ENCODE measurements at regions not wholly inside any gene's neighbourhood (a gene's known extent, or its start where the extent isn't known, plus 50 kb on each side); places are given as distances from the start of the nearest gene placed in this dataset.
"Not testable (repeated sequence)": the region's sequence is repeated elsewhere in the genome, so short reads cannot be mapped to it uniquely, and the experiment has no call there.

DNA sequence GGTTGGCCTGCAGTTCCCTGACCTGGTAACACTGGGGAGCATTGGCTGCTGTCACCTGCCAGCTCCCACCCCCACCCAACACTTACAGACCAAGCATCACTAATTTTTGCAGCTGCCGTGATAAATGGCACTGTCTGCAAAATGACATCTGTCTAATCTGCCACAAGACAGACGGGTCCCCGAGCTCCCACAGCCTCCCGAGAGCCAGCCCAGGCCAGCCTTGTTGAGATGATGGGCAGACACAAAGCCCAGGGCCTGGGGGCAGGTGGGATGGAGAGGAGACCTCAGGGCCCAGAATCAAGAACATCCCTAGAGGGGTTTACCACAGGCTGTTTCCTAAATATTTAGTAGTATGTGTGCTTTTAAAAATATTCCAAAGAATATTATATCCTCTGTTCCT is 203.4 kb downstream of the TBC1D2B start:
- no peak for DNase-seq (ENCODE audit: insufficient read length, low spot score)
- TF ChIP-seq, protein P1, sequence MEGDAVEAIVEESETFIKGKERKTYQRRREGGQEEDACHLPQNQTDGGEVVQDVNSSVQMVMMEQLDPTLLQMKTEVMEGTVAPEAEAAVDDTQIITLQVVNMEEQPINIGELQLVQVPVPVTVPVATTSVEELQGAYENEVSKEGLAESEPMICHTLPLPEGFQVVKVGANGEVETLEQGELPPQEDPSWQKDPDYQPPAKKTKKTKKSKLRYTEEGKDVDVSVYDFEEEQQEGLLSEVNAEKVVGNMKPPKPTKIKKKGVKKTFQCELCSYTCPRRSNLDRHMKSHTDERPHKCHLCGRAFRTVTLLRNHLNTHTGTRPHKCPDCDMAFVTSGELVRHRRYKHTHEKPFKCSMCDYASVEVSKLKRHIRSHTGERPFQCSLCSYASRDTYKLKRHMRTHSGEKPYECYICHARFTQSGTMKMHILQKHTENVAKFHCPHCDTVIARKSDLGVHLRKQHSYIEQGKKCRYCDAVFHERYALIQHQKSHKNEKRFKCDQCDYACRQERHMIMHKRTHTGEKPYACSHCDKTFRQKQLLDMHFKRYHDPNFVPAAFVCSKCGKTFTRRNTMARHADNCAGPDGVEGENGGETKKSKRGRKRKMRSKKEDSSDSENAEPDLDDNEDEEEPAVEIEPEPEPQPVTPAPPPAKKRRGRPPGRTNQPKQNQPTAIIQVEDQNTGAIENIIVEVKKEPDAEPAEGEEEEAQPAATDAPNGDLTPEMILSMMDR (IDR thresholded peaks at IDR 0.05; ENCODE audit: insufficient read depth, missing control alignments) = no peak

DNA sequence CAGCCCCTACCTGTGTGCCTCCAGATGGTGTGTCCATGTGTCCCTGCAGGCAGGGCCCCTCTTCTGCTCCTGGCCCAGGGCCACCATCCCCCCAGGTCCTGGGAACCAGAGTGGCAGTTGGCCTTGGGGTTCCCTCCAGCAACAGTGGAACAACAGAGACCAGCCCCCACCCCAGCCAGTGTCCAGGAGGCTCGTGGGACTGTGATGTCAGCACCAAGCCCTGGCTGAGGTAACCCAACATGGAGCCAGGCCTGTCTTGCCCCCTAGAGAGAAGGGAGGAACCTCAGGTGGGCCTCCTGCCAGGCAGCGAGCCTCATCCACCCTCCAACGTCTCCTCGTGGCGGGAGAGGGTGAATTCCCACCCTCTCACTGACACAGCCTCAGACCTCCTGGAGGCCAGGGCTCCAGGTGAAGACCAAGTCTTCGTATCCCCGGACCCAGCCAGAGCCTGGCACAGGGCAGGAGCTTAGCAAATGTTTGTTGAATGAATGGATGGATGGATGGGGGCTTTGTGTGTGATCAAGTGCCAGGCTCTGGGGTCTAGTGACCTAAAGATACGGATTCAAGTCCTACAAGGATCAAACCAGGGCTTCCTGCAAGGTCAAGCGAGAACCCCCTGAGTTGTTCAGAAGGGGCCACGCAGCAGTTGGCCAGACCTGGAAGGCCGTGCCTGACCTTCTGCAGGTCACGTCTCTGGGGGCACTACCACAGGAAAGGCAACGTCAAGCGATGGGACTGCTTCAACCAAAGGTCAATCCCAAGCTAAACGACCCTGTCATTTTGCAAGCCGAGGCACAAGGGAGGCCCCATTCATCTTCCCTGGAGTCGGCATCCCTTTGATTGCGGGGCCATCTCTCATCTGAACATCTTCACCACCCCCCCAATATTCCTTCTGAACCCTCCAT is 204.7 kb downstream of the TBC1D2B start:
- DNase-seq (ENCODE audit: insufficient read length, low spot score); FAIRE-seq: not testable (repeated sequence)

More for the DNA sequence above, 203.4 kb downstream of the TBC1D2B start:
- FAIRE-seq = no peak

DNA sequence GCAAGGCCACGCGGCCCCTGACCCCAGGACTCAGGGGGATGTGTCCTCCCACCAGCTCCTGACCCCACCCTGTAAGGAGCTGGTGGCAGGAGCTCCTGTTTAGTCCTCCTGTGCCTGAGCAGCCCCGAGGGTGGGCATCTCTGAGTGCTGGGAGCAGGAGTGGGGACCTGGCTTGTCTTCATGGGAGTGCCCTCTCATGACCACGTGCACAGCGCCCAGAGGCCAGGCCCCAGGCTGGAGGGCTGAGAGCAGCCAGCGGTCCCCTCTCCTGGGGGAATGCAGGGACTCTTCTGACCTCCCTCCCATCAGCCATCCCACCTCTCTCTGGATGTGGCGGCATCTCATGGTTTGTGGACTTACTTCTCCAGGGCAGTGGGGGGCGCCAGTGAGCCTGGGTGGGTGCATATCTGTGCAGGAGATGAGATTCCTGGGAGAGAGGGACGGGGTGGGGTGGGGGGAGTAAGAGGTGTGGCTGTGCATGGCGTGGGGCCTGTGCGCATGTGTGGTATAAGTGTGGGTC is 205.6 kb downstream of the TBC1D2B start:
- TF ChIP-seq, protein P1 (IDR thresholded peaks at IDR 0.05; ENCODE audit: insufficient read depth, missing control alignments) = no peak
- no peak for DNase-seq (ENCODE audit: insufficient read length, low spot score)
- no peak for FAIRE-seq

- DNase-seq (ENCODE audit: insufficient read length, low spot score) (peak; percentile 64), FAIRE-seq (no peak)
- TF ChIP-seq, protein P1 (IDR thresholded peaks at IDR 0.05; ENCODE audit: insufficient read depth, missing control alignments) = peak; percentile 57
These were observed 207.1 kb downstream of the TBC1D2B start for GRCh38 chr15:77870195-77871065.

GRCh38 chr15:77869021-77869895 is 208.3 kb downstream of the TBC1D2B start:
- DNase-seq (ENCODE audit: insufficient read length, low spot score) (no peak), FAIRE-seq (no peak)
- TF ChIP-seq, protein P1 (IDR thresholded peaks at IDR 0.05; ENCODE audit: insufficient read depth, missing control alignments) = no peak

GRCh38 chr15:77868048-77868629 is 209.4 kb downstream of the TBC1D2B start:
- not testable (repeated sequence) for DNase-seq (ENCODE audit: insufficient read length, low spot score); FAIRE-seq

- TF ChIP-seq, protein P1 (IDR thresholded peaks at IDR 0.05; ENCODE audit: insufficient read depth, missing control alignments) = no peak
- no peak for FAIRE-seq
- no peak for DNase-seq (ENCODE audit: insufficient read length, low spot score)
These were observed 210.1 kb downstream of the TBC1D2B start for GRCh38 chr15:77867266-77868047.

All from D721Med (cell line).